ENCODE measurements at regions not wholly inside any gene's neighbourhood (a gene's known extent, or its start where the extent isn't known, plus 50 kb on each side); places are given as distances from the start of the nearest gene placed in this dataset.

- ATAC-seq (ENCODE audit: poor library complexity) (peak; percentile 98), DNase-seq (peak; percentile 62)
- intact Hi-C loops (cut with DNase I), result no loop called here
Measured at GRCh38 chr2:60054571-60055340, 498.7 kb downstream of the BCL11A start.

DNA sequence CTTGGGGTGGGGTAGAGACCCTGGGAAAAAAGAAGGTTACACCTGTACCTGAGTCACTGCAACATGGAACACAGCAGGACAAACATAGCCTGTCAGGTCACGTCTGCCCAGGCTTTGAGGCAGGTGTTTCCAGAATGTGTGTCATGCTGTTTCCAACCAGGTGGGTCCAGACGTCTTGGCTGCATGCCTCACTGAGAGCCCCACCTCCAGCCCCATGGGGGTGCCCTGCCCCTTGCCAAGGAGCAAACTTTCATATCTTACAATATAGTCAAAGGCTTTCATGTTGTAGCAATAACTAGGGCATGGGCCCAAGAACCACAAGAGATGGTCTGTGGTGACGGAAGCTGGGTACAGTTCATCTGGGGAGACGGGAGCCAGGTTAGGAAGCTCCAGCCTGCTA is 499.7 kb downstream of the BCL11A start:
- ATAC-seq (ENCODE audit: poor library complexity), result no peak
- intact Hi-C loops (cut with DNase I), result no loop called here
- DNase-seq, result no peak

- ATAC-seq (ENCODE audit: poor library complexity) (no peak), DNase-seq (no peak)
- intact Hi-C loops (cut with DNase I), result no loop called here
Measured at GRCh38 chr2:60052601-60053000, 500.9 kb downstream of the BCL11A start.

DNA sequence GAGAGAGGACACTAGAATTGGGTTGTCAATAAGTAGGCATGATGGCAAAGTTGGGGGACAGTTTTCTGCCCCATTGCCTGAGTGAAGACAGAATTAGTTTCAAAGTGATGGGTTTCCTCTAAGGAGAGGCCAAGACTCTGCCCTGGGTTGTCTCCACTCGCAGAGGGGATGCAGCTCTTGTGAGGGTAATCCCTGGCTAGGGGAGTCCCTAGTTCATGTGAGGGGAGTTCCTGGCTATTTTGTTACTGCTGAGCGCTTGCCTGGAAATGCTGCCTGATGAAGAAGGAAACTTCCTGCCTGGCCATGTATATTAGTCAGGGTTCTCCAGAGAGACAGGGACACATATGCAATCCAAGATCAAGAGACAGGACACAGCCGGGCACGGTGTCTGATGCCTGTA is 501.5 kb downstream of the BCL11A start:
- no peak for DNase-seq
- no peak for ATAC-seq (ENCODE audit: poor library complexity)
- intact Hi-C loops (cut with DNase I), result no loop called here

DNA sequence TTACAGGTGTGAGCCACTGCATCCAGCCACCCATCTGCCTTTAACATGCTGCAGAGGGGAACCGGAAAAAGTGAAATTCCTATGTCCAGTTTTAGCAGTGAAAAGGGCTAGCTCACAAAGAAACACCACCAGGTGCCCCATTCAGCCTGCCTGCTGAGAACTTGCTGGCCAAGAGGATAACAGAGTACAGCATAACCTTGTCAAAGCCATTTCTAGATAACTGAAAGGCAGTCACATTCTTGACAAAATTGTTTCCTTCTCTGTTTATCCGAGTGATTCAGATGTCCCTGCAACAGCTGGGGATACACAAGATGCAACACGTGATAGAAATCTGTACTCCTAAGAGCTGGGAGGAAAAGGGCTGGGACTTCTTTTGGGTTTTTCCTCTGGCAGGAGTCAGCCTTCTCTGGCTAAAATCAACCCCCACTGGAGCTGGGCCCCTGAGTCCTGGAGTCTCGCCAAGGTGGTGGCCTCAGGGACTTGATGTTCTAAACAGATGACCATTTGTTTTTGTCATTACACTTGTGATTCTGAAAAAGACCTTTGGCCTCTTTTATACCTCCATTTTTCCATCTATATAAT is 505.4 kb downstream of the BCL11A start:
- ATAC-seq (ENCODE audit: poor library complexity) (peak; percentile 86), DNase-seq (peak; percentile 71)

DNA sequence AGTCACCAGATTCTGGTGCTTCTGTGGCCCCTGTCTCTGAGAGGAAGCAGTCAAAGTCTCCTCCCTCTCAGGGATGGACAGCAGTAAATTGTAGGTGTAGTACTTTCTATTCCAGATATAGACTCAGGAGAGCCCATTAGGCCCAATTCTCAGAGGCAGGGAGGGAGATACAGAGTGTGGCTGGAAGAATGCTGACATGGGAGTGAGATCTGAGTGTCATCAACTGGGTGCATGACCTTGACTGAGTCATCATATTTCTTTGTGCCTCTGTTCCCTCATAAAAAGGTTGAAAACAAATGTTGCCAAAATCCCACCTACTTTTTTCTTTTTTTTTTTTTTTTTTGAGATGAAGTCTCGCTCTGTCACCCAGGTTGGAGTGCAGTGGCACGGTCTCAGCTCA is 506.1 kb downstream of the BCL11A start:
- DNase-seq, result no peak
- intact Hi-C loops (cut with DNase I), result no loop called here
- ATAC-seq (ENCODE audit: poor library complexity), result peak; percentile 19

More for the DNA sequence above, 505.4 kb downstream of the BCL11A start:
- intact Hi-C loops (cut with DNase I), result no loop called here

DNA sequence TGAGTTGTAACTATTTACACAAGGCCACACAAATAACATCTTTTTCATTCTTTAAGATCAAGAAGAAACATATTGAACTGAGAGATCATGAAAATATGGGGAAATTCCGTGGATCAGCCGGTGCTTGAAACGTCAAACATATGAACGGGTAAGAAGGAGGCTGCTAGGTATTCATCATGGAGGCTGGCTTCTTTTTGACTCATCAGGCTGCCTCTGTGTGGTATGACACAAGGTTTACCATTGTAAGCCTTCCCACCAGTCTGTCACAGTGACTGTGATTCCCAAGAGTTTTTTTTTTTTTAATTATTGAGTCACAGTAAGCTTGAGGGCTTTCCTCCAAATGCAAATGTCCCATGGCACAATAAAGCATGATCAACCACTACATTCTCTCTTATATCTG is 506.9 kb downstream of the BCL11A start:
- intact Hi-C loops (cut with DNase I), result no loop called here
- DNase-seq (no peak), ATAC-seq (ENCODE audit: poor library complexity) (no peak)

GRCh38 chr2:60045456-60045855 is 508.0 kb downstream of the BCL11A start:
- ATAC-seq (ENCODE audit: poor library complexity), result no peak
- no peak for DNase-seq
- intact Hi-C loops (cut with DNase I), result no loop called here

- no peak for ATAC-seq (ENCODE audit: poor library complexity)
- intact Hi-C loops (cut with DNase I), result no loop called here
- no peak for DNase-seq
Measured at GRCh38 chr2:60044484-60044883, 509.0 kb downstream of the BCL11A start.

GRCh38 chr2:60042023-60042422 is 511.4 kb downstream of the BCL11A start:
- ATAC-seq (ENCODE audit: poor library complexity) (peak; percentile 79), DNase-seq (no peak)
- intact Hi-C loops (cut with DNase I), result no loop called here

- DNase-seq (no peak), ATAC-seq (ENCODE audit: poor library complexity) (no peak)
- intact Hi-C loops (cut with DNase I), result no loop called here
Measured at GRCh38 chr2:60033325-60033724, 520.1 kb downstream of the BCL11A start.

- no peak for DNase-seq
- intact Hi-C loops (cut with DNase I), result no loop called here
Measured at GRCh38 chr2:60029566-60029883, 523.9 kb downstream of the BCL11A start.

GRCh38 chr2:60028849-60029565 is 524.4 kb downstream of the BCL11A start:
- no peak for DNase-seq
- intact Hi-C loops (cut with DNase I), result no loop called here
- no peak for ATAC-seq (ENCODE audit: poor library complexity)

More at GRCh38 chr2:60029566-60029883, 523.9 kb downstream of the BCL11A start:
- no peak for ATAC-seq (ENCODE audit: poor library complexity)

DNA sequence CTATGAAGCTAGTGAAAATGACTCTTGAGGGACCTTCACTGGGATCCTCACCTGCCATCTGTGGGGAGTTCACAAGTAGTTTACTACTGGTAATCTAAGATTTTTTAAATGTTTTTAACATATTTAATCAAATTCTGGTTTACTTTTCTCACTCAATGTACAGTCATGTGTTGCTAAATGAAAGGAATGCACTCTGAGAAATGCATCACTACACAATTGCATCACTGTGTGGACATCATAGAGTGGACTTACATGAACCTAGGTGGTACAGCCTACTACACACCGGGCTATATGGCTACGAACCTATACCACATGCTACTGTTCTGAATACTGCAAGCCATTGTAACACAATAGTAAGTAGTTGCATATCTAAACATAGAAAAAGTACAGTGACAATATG is 528.0 kb downstream of the BCL11A start:
- intact Hi-C loops (cut with DNase I), result no loop called here
- ATAC-seq (ENCODE audit: poor library complexity) (no peak), DNase-seq (no peak)

DNA sequence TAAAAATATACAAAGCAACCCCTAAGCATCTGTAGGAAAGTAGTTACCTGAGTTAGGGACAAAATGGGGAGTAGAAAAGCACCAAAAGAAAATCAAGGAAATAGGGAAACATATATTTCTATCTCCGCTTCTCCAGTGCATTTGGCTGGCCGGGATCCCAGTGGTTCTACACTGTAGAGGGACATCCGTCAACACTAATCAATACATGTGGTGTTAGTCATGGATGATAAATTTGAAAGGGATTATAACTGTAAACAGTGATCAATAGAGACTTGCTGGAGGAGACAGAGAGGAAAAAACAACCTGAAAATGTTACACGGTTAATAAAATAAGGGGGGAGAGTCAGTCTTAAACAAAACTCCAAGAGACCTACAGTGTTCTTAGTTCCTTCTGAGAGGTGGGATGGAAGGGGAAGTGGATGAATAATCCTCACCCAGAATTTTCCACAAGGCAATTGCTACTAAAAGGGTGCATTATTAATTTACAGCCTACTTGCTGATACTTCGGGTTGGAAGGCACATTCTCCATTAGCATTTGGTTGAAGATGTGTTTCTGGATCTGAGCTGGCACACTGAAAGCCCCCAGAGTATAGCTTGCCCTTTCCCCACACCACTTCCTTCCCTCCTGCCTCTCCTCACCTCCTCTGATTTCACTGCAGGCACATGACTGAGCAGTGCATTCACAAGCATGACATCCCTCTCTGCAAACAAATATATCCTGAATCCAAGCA is 530.0 kb downstream of the BCL11A start:
- intact Hi-C loops (cut with DNase I), result no loop called here
- DNase-seq (no peak), ATAC-seq (ENCODE audit: poor library complexity) (no peak)

GRCh38 chr2:60007671-60008070 is 545.8 kb downstream of the BCL11A start:
- ATAC-seq (ENCODE audit: poor library complexity) (no peak), DNase-seq (no peak)
- intact Hi-C loops (cut with DNase I), result no loop called here

GRCh38 chr2:60003076-60003475 is 550.4 kb downstream of the BCL11A start:
- no peak for ATAC-seq (ENCODE audit: poor library complexity)
- intact Hi-C loops (cut with DNase I), result no loop called here
- DNase-seq, result no peak

GRCh38 chr2:60002183-60002867 is 551.1 kb downstream of the BCL11A start:
- DNase-seq (no peak), ATAC-seq (ENCODE audit: poor library complexity) (no peak)
- intact Hi-C loops (cut with DNase I), result no loop called here

- no peak for DNase-seq
- no peak for ATAC-seq (ENCODE audit: poor library complexity)
- intact Hi-C loops (cut with DNase I), result no loop called here
Measured at GRCh38 chr2:60000686-60001085, 552.8 kb downstream of the BCL11A start.

Measured in Right ventricle myocardium superior (tissue), 1 donor.